ENCODE measurements at regions not wholly inside any gene's neighbourhood (a gene's known extent, or its start where the extent isn't known, plus 50 kb on each side); places are given as distances from the start of the nearest gene placed in this dataset.

- Mint-ChIP-seq H3K4me1 (peaks cover 17% of the 10 kb centered on the region; the same call in 2 of the 3 replicates), H3K27me3 (ENCODE audit: insufficient read depth, low read depth, poor library complexity) (peaks cover 6% of the 10 kb centered on the region), H3K4me3 (no peak overlapping the region), H3K27ac (no peak overlapping the region), H3K36me3 (ENCODE audit: low read depth) (no peaks in the 10 kb centered on the region), H3K9me3 (no peaks in the 10 kb centered on the region)
- Histone ChIP-seq H3K36me3 (ENCODE audit: insufficient read depth) (no peaks in the 10 kb centered on the region), H3K9me2 (ENCODE audit: insufficient read depth) (peaks cover 4% of the 10 kb centered on the region; the same call in 1 of the 2 replicates), H3K4me3 (no peak overlapping the region), H3K79me2 (replicated peaks; ENCODE audit: insufficient read depth) (no peaks in the 10 kb centered on the region), H3K27ac (ENCODE audit: low read depth) (no peak overlapping the region), H4K20me1 (replicated peaks; ENCODE audit: insufficient read depth) (no peaks in the 10 kb centered on the region), H2AFZ (no peak overlapping the region), H3F3A (replicated peaks; ENCODE audit: low read depth) (no peaks in the 10 kb centered on the region), H3K4me1 (ENCODE audit: insufficient read depth) (no peaks in the 10 kb centered on the region), H3K4me2 (no peak overlapping the region), H3K27me3 (ENCODE audit: insufficient read depth) (no peaks in the 10 kb centered on the region)
- ATAC-seq (no peak), DNase-seq (ENCODE audit: low spot score) (no peak)
- TF ChIP-seq CREB1 (CRISPR knock-in tag; IDR thresholded peaks at IDR 0.05; ENCODE audit: low read depth) (no peak), ZNF331 (CRISPR knock-in tag; IDR thresholded peaks at IDR 0.05; ENCODE audit: low read depth) (no peak), REST (IDR thresholded peaks at IDR 0.05; ENCODE audit: unreplicated experiment) (no peak), POLR2AphosphoS5 (IDR thresholded peaks at IDR 0.05; ENCODE audit: low read depth) (no peak), JUNB (IDR thresholded peaks at IDR 0.05; ENCODE audit: unreplicated experiment) (no peak), EZH2phosphoT487 (IDR thresholded peaks at IDR 0.05; ENCODE audit: unreplicated experiment) (no peak)
These were observed 294.4 kb upstream of the HDAC4 start for GRCh38 chr2:239695106-239695727.

- no peak overlapping the region for H2AFZ ChIP-seq
- H3K4me3 ChIP-seq: no peak overlapping the region
- H3K4me2 ChIP-seq: no peak overlapping the region
- peaks cover 23% of the 10 kb centered on the region; the same call in 2 of the 3 replicates for H3K4me1 Mint-ChIP-seq
- no peaks in the 10 kb centered on the region for H3K36me3 ChIP-seq (ENCODE audit: insufficient read depth)
- no peaks in the 10 kb centered on the region for H3K9me3 Mint-ChIP-seq
- H4K20me1 ChIP-seq (replicated peaks; ENCODE audit: insufficient read depth): no peaks in the 10 kb centered on the region
- H3K36me3 Mint-ChIP-seq (ENCODE audit: low read depth): no peaks in the 10 kb centered on the region
- no peak overlapping the region for H3K4me3 Mint-ChIP-seq
- H3K27ac Mint-ChIP-seq: no peak overlapping the region
- H3K27me3 Mint-ChIP-seq (ENCODE audit: insufficient read depth, low read depth, poor library complexity): peaks cover 6% of the 10 kb centered on the region
- no peak for DNase-seq (ENCODE audit: low spot score)
- no peaks in the 10 kb centered on the region for H3F3A ChIP-seq (replicated peaks; ENCODE audit: low read depth)
- H3K4me1 ChIP-seq (ENCODE audit: insufficient read depth): no peaks in the 10 kb centered on the region
- no peak overlapping the region for H3K27ac ChIP-seq (ENCODE audit: low read depth)
- no peaks in the 10 kb centered on the region for H3K27me3 ChIP-seq (ENCODE audit: insufficient read depth)
- H3K9me2 ChIP-seq (ENCODE audit: insufficient read depth): peaks cover 4% of the 10 kb centered on the region; the same call in 1 of the 2 replicates
- no peaks in the 10 kb centered on the region for H3K79me2 ChIP-seq (replicated peaks; ENCODE audit: insufficient read depth)
- no peak for ATAC-seq
- TF ChIP-seq POLR2AphosphoS5 (IDR thresholded peaks at IDR 0.05; ENCODE audit: low read depth) (no peak), JUNB (IDR thresholded peaks at IDR 0.05; ENCODE audit: unreplicated experiment) (no peak), CREB1 (CRISPR knock-in tag; IDR thresholded peaks at IDR 0.05; ENCODE audit: low read depth) (no peak), CTCF (conservative IDR thresholded peaks at IDR 0.05; ENCODE audit: low read depth in 2 of 2) (no peak), ZNF114 (CRISPR knock-in tag; IDR thresholded peaks at IDR 0.05) (no peak), ETS1 (IDR thresholded peaks at IDR 0.05) (no peak), ZNF331 (CRISPR knock-in tag; IDR thresholded peaks at IDR 0.05; ENCODE audit: low read depth) (no peak), NANOG (IDR thresholded peaks at IDR 0.05; ENCODE audit: borderline replicate concordance) (no peak)
These were observed 293.7 kb upstream of the HDAC4 start for GRCh38 chr2:239694487-239694886.
